Activated CD8-positive, alpha-beta memory T cell treated with anti-CD3 and anti-CD28 coated beads, Interleukin-2, amount 50 U/mL, for 4 hours (primary cell): ENCODE measurements at regions not wholly inside any gene's neighbourhood (a gene's known extent, or its start where the extent isn't known, plus 50 kb on each side); places are given as distances from the start of the nearest gene placed in this dataset.

ENCODE experiments used
- DNase-seq: peaks from one replicate; pipeline ENCODE4 v3.0.0-alpha.2; 2020

DNA sequence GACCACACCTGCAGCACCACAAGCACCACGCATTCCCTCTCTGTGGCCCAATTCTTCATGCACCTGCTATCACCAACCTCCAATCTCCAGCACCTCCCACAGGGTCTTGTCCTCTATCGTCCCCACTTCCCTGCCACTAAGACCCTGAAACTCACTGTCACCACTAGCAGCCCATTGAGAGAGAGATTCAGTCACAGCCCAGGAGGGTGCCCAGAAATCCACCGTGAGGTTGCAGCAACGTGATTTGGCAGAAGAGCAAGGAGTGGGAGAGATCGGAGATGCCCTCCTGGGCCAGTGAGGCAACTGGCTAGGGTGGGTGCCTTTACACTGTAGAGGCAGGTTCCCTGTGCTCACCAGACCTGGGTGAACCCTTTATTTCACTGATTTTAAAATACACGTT, 90.1 kb downstream of the ANKRD60 start:
- DNase-seq = no peak

DNA sequence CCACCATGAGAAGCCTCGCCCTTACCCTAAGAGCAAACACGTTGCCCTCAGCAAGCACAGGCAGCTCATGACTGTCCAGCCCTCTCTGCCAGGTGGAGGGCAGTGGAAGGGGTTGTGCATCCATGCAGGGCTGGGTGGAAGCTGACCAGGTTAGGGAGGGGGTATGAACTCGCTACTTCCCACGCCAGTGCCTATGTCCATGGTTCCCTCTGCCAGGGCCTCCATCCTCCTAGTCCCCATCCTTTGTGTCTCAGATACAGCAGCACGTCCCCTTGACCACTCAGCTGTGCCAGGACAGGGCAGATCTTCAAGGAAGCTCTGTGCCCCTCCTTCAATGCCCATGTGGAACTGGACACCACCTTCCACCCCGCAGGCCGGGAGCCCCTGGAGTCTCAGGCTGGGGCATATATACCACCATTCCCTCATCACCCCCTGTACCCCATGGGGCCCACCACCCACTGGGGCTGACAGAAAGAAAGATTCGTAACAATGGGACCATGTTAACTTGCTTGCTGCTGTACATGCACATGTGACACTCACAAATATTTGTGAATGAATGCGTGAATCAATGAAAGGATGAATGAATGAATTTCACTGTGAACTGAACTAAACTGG, 90.7 kb downstream of the ANKRD60 start:
- DNase-seq = no peak

DNA sequence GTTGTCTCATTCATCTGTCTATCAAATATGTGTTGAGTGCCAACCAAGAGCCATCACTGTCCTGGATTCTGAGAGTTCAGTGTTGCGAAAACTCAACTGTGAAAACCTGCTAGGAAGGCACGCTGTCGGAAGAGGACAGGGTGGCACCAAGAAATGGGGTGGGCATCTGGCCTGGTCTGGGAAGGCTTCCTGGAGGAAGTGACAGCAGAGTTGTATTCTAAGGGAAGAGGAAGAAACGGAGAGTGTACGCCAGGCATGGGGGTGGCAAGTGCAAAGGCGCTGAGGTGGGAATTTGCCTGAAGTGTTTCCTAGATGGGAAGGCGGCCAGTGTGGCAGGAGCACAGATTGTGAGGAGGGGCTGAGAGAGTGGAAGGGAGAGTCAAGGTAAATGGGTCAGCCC, 91.2 kb downstream of the ANKRD60 start:
- DNase-seq = no peak

DNA sequence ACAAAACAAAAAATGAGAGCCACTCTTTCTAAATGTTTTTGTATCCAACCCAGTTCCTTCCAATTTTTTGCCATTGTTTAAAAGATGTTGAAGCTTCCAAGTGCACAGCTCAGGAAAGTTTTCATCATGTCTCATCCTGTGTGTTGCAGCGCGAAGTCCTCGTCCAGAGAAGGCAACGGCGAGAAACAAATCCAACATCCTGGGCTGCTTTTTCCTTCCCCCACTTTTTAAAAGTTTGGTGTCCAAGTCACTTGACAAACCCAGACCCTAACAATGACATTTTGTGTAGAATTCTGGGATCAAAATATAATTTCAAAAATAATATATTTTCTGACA, 92.3 kb downstream of the ANKRD60 start:
- DNase-seq = no peak

DNA sequence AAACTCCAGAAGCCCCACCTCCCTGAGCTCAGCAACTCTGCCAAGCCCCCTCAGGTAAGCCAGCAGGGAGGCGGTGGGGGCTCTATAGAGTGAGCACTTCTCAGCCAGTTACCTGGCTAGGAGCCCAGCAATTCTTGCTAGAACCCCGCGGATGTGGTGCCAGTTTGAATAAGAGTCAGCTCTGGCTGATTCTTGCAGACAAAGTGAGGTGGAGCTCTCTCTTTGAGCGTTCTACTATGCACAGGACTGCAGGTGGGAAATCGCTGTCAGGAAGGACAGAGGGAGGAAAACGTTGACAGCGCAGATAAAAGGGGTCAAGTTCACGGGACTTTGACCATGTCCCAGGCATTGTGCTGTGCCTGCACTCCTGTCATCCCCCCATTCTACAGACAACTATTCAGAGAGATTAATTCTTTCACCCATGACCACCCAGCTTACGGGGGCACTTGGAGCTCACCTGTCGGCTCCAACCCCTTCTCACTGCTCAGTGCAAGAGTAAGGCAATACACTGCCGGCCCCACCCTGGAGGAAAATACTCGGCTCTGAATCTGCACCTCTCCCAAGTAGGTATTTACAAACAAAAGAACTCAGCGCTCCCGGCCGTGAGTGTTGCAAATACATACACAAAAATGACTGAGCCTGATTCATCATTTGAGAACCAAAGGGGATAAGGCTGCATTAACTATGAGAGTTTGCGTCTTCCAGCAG, 92.9 kb downstream of the ANKRD60 start:
- no peak for DNase-seq

DNA sequence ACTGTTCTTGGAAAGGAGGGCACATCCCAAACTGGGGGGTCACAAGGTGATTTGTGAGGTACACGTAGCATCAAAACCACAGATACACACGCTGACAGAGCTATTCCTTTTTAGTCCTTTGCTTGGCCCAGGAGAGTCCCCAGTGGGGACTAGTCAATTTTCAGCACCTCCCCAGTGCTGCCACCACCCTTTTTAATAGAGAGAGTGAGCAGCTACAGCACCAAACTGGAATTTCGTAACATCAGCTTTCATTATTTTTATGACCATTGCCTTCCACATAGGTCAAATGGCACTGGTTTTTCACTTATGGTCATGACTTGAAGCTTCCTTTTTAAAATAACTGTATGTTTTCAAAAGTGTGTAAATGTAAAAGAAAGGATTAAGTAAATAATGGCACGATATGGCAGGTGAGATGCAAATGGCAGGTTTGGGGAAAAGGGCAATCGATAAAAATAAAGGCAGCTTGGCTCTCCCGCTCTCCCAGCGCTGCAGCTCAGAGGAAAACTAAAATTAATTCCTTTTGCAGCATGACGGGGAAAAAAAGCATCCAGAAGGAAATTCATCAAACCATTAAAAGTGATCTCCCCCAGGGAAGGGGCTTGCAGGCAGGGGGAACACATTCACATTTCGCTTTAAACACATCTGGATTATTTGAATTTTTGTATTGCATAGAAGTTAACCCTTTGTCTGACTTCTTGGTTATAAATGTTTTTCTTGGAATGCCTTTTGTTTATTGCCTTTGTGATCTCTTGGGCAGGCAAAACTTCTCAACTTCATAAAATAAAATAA, 95.2 kb downstream of the ANKRD60 start:
- no peak for DNase-seq

DNA sequence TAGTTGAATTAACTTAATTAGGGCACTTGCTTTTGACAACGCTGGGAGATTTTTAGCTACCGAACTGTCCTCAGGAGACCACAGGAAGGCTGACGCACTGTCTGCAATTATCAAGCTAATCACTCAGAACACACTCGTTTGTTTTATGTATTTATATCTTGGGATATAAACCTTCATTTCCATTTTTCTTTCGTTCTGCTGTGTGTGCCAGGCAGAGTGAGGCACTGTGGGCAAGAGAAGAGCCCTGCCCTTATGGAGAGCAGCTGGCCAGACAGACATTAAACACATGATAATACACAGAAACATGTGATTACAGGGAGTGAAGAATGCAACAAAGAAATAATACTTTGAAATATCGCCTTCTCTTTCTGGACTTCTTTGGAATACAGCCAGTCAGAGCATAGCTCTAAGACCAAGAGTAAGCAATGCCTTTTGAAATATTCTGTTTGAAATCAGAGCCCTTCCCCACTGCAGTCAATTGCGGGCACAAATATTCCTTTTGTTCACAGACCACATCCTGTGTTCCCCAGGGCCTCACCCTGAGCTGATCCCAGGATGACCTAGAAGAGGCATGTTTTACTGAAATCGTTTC, 96.8 kb downstream of the ANKRD60 start:
- no peak for DNase-seq

DNA sequence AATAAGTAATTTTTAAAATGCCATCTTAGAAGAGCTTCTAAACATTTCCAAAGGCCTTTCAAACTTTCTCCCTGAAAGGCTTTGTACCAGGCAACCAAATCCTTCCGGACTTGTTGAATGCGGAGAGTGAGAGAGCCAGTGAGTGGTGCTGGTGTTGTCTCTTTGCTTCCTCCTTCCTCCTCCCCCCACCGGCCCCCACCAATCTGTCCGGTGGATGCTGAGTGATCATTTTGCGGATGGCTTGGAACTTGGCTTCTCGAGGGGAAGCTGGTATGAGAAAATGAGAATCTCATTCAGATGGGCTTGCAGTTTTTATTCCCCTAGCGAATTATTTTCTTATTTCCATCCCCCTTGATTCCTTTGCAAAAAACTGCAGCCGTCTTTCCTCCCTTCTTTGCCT, 97.3 kb downstream of the ANKRD60 start:
- DNase-seq = no peak

DNA sequence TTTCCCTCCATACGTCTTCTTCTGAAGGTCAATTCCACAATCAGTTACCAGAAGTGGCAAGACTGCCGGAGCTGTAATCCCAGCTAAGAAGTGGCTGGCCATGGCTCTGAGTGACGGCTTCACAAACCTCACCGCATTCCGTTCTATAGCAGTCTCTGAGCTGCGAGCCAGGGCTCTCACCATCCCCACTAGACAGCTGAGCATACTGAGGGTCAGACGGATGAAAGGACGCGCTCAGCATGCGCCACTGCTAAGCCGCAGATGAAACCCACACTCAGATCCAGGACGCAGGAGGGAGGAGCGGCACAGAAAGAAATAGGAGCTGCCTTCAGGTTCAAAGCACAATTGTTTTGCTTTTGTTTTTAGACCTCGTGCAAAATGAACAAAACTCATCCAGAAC, 97.9 kb downstream of the ANKRD60 start:
- no peak for DNase-seq

DNA sequence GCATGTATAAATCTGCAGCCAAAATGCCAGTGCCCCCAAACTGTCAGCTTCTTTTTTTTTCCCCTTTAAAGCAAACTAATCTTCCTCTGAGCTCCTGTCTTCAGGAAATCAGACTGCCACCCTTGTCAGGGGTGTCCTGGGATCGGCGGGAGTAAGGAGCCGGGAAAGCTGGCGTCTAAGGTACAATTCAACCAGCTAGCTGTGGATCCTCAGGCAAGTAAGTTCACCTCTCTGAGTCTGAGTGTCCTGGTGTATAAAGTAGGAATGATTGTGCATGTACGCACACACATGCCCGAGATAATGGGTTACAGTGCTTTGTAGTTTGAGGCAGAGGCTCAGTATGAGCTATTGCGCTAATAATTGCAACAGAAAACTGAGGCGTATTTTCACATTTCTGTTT, 98.3 kb downstream of the ANKRD60 start:
- no peak for DNase-seq

DNA sequence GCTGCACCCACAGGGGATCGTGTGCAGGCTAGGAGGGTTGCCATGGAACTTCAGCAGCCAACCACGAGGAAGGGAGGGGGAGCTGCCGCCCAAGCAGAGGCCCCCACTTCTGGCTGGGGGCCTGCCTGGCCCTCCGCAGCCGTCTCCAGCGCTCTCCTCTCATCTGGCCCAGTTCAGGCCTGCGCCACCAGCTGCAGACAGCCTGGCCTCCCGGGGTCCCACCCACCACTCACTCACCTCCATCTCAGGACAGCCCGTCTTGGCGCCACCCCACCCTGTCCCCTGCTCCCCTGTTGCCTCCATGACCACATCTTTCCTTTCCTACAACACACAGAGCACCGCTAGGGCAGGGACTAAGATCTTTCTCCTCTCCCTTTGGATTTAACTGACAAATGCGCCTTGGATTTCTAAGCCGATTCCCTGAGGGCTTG, 98.7 kb downstream of the ANKRD60 start:
- no peak for DNase-seq

DNA sequence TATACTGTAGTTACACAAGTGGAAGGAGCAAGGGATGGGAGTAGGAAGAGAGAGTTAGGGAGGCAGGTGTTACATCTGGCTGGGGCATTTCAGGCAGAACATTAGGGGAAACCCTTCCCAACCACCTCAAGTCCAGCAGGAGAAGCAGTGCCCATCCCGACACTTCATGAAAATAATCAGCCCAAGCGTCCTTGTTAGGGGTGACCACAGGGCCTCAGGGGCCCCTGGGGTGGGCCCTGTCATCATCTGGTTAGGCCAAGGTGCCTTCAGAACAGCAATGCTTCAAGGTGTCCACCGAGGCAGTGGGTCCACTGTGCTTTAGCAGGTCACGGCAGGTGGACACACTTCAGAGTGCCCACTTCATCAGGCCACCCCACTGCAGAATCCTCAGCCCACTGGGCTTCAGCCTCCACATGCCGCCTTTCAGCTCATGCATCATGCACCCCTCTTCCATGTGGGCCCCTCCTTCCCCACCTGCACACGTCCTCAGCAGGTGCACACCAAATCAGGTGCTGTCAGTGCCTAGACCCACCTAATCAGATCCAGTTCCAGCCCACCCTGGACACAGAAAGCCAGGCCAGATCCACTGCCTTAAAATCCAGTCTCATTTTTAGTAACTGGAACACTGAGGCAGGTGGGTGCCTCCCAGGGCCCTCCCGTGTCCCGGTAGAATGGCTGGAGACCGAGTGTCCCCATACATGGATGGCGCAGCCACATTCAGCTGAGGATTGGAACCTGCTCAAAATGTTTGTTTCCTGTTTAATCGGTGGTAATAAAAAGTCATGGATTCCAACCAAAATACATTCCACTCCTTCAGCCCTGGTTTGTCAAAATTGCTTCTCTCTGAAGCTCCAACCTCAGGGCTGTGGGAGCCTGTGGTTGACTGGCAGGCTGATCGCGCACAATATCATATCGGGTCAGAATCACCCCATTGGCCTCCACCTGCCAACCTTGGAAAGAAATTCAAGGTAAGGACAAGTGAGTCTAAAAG, 99.5 kb downstream of the ANKRD60 start:
- no peak for DNase-seq

DNA sequence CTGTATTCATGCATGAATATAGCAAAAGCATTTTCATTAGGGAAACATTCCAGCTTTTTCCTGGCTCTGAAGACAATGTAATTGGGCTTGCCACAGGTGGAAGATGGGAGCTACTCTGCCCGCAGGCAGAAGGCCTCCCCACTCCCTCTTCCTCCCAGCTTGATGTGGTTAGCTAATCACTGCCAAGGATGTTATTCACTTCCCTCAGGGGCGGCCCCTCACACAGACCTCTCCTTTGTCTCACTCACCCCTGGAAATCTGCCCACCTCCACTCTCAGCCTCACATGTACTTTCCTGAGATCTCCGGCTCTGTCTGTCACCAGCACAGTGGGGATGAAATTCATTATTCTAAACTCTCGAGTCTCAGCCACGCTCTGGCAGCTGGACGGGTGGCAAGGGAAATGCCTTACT, 100.7 kb downstream of the ANKRD60 start:
- no peak for DNase-seq

DNA sequence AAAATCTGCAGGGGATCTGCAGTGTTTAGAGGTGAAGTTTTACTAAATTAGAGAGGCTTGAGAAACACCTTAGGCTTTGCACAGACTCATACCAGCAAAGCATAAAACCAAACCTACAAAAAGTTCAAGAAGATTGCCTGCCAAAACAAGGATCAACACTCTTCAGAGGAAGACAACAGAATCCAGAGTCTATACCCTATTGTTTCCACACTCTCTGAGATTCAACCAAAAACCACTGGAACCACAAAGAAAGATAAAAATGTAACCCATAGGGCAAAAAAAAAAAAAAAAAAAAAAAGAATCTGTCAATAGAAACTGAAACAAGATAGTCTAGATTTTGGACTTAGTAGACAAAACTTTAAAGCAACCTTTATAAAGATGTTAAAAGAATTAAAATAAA, 102.7 kb downstream of the ANKRD60 start:
- no peak for DNase-seq

DNA sequence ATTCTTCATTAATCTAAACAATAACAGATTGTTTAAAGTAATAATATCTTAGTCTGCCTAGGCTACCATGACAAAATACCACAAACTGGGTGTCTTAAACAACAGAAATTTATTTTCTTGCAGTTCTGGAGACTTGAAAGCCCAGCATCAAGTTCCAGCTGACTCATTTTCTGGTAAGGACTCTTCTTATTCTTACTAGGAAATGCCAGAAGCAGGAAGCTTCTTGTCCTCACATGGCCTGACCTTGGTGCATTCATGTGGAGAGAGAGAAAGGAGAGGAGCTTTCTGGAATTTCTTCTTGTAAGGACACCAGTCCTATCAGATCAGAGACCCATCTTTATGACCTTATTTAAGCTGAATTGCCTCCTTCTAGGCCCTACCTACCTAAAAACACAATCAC, 110.5 kb downstream of the ANKRD60 start:
- no peak for DNase-seq

DNA sequence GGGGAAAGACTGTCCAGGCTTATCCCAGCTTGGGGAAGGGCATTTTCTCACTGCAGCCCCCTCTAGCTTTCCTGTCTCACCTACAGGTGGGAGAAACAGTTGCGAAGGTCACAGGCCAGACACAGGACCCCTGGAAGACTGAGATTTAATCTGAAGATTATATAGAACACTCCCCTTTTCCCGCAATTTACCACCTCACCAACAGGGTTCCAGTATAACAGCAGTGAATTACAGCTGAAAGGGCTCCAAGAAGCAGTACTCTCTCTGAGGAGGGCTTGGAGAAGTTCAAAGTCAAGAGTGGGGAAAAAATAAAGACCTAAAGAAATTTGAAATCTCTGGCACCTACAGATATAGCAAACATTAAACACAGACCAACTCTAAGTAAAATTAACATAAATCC, 111.9 kb downstream of the ANKRD60 start:
- no peak for DNase-seq

DNA sequence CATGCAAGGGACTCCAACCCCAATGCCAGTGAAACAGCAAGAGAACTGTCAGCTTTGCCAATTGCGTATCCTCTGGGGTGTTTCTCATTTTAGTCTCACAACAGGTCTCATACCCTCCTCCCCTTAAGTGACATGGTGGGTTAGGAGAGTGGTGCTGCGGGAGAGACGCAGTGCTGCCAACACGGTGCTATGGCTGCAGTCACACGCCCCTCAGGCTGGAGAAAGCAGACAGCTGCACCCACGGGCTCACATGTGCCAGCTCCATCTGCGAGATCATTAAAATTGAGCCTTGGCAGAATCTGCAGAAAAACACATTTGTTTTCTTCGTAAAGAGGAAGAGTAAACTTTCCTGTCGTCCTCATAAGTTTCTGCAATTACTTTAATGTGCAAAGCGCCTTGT, 114.7 kb downstream of the ANKRD60 start:
- DNase-seq = no peak

DNA sequence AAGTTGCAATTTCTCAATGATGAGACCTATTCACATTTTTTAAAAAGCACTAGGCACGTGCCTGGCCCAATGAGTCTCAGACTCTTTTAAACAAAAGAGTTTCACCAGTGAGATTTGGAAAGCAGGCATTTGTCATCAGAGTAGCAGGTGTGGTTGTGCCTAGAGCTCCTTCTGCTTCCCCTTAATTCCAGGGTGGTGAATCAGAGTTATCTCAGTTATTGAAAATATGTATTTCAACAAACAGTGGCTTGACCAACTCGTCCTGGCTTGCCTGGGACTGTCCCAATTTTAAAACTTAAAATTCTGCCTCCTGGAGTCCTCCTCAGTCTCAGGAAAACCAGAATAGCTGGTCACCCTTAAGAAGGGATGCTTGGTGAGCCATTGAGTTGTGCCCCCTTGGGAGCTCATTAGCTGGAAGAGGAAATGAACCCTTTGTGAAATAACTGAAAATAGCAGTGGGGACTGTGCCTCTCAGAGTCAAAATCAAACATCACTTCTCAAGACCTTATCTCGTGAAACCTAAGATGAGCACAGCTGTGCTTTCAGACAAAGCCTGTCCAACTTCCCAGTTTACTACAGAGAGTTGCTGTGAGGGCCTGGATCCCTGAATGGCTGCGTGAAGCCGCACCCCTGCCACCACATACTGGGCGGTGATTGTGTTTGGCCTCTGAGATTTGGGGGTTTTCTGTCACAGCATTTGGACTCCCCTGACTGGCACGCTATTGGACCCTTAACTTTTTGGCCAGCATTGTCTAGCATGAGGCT, 116.3 kb downstream of the ANKRD60 start:
- DNase-seq = no peak

DNA sequence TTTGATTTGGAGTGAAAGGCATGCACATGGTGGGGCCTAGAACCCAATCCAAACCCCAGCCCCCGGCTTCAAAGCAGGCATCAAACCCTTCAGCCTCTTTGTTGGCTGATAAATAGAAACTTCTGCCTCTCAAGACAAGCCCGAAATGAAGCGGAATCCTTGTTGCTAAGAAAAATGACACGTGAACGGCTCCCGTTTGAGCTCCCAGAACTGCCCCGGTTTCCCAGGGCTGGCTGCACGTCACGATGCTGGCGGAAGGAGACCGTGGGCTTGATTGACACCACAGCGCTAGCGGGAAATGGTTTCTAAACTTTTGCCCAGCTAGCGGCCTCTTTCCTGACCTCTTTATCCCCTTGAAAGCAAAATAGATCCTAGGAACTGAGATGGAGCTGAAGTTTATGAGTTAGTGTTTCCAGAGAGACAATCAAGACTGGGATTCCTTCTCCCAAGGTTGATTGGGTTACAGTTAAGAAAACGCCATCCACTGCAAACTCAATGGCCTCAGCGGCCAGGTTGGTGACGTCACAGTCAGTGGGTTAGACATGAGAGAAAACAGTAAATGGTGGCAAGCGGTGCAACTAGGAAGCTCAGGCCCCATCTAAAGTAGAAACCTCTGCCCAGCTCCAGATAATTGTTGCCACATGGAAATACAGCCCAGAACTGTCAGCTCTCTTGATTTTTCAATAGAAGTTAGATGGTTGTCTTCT, 117.0 kb downstream of the ANKRD60 start:
- DNase-seq = no peak

DNA sequence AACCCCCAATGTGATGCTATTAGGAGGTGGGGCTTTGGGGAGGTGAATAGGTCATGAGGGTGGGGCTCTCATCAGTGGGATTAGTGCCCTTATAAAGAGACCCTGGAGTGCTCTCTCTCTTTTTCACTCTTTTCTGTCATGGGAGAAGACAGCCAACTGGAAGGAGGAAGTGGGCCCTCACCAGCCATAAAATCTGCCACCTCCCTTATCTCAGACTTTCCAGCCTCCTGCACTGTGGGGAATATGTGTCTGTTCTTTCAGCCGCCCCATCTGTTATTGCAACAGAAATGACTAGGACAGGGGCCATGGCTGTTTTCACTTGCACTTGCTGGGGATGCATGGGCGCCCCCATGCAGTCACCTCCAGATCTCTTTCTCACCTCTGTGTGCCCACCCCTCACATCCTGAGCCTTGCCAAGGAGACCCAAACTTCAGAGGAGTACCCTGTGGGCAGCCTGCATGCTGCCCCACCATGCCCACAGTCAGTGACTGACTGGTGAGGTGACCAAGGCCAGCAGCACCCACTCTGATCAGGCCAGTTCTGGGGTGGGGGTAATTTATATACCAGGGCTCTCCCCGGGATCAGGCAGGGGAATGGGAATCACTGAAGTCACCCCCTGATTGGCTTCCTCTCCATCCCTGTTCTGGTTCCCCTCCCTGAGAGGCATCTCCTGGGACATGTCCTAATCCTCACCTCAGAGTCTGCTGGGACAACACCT, 118.4 kb downstream of the ANKRD60 start:
- no peak for DNase-seq
